ENCODE measurements at regions not wholly inside any gene's neighbourhood (a gene's known extent, or its start where the extent isn't known, plus 50 kb on each side); places are given as distances from the start of the nearest gene placed in this dataset.
"Not testable (repeated sequence)": the region's sequence is repeated elsewhere in the genome, so short reads cannot be mapped to it uniquely, and the experiment has no call there.

DNA sequence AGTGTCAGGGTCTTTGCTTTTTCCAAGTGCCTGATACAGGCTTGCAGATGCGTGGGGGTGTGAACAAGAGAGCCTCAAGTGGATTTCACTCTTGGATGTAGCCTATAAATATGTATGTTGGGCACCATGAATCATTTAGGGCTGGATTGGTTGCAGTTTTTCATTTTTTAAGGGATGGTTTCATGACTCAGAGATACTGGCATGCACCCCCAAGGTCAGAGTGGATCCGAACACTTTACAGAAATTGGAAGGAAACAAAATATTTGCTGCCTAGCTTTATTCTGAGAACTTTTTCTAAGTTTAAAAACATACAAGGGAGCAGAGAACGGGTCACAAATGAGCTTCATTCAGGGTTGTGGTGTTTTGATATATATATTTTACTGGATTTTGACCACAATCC lies 436.8 kb upstream of the ERCC4 start:
- H3K4me3 ChIP-seq (ENCODE audit: low read depth, low read length), result no peak overlapping the region
- H3K9ac ChIP-seq, result no peak overlapping the region
- no peaks in the 10 kb centered on the region for H3K36me3 ChIP-seq (ENCODE audit: control insufficient read depth, insufficient read depth, low read length)
- H3K27me3 ChIP-seq (ENCODE audit: control insufficient read depth, insufficient read depth, low read length), result no peaks in the 10 kb centered on the region
- no peak for TF ChIP-seq CTCF (IDR thresholded peaks at IDR 0.05)
- H3K9me3 ChIP-seq (ENCODE audit: control insufficient read depth, low read length), result no peaks in the 10 kb centered on the region
- H3K4me2 ChIP-seq (ENCODE audit: low read length), result no peak overlapping the region
- no peak overlapping the region for H3K27ac ChIP-seq
- H3K4me1 ChIP-seq, result no peaks in the 10 kb centered on the region
- H2AFZ ChIP-seq, result no peak overlapping the region
- H3K79me2 ChIP-seq, result no peaks in the 10 kb centered on the region

DNA sequence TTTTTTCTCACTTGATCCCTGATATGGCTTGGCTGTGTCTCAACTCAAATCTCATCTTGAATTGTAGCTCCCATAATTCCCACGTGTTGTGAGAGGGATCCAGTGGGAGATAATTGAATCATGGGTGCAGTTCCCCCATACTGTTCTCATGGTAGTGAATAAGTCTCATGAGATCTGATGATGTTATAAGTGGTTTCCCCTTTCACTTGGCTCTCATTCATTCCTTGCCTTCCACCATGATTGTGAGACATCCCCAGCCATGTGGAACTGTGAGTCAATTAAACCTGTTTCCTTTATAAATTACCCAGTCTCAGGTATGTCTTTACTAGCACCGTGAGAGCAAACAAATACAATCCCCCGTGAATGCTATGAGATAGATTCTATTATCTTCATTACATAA lies 430.5 kb upstream of the ERCC4 start:
- not testable (repeated sequence) for H2AFZ ChIP-seq; H3K4me1 ChIP-seq; H3K9ac ChIP-seq; H3K79me2 ChIP-seq; H3K9me3 ChIP-seq (ENCODE audit: control insufficient read depth, low read length); H3K4me2 ChIP-seq (ENCODE audit: low read length); H3K36me3 ChIP-seq (ENCODE audit: control insufficient read depth, insufficient read depth, low read length); H3K27me3 ChIP-seq (ENCODE audit: control insufficient read depth, insufficient read depth, low read length); H3K4me3 ChIP-seq (ENCODE audit: low read depth, low read length); H3K27ac ChIP-seq

DNA sequence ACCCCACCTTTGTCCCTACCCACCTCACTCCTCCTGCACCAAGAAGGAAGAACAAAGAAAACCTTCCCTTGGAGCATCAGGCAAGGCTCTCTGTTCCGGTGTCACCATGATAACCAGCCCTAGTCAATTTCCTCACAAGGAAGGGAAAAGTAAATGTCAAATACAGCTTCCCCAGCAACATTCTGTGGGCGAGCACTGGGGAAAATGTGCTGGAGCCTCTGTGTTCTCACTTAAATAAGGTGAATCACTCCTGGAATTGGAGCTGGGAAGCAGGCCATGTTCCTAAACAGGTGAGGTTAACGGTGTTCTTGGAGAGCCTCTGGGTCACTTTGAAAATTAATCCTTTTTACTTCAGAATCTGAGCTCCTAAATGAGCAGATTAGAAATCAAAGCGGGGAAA lies 427.9 kb upstream of the ERCC4 start:
- Histone ChIP-seq H3K4me3 (ENCODE audit: low read depth, low read length) (no peak overlapping the region), H3K27ac (no peak overlapping the region), H3K79me2 (no peaks in the 10 kb centered on the region), H3K9ac (no peak overlapping the region), H3K4me2 (ENCODE audit: low read length) (no peak overlapping the region), H3K9me3 (ENCODE audit: control insufficient read depth, low read length) (no peaks in the 10 kb centered on the region), H3K27me3 (ENCODE audit: control insufficient read depth, insufficient read depth, low read length) (no peaks in the 10 kb centered on the region), H2AFZ (no peak overlapping the region), H3K4me1 (no peaks in the 10 kb centered on the region), H3K36me3 (ENCODE audit: control insufficient read depth, insufficient read depth, low read length) (no peaks in the 10 kb centered on the region)
- no peak for TF ChIP-seq CTCF (IDR thresholded peaks at IDR 0.05)

GRCh38 chr16:13503960-13504635 lies 415.9 kb upstream of the ERCC4 start:
- TF ChIP-seq CTCF (IDR thresholded peaks at IDR 0.05), result no peak

DNA sequence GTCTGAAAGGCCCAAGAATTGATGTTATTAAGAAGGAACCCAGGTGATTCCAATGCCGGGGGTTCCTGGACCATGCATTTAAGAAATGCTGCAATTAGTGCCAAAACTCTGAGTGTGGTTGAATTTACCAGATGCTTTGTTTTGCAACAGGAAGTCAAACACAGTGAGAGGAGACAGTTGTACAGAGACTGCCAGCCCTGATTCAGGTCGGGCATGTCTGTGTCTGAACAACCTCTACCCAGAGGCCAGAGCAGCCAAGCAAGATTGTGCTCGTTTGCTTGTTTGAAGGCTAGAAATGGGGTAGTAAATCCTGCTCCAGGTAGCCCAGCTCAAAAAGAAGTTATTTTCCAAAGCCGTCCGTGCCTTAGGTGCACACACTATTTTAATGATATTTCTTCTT lies 412.4 kb upstream of the ERCC4 start:
- no peaks in the 10 kb centered on the region for H3K9me3 ChIP-seq (ENCODE audit: control insufficient read depth, low read length)
- no peak overlapping the region for H3K4me2 ChIP-seq (ENCODE audit: low read length)
- H3K4me1 ChIP-seq, result no peaks in the 10 kb centered on the region
- no peak overlapping the region for H3K27ac ChIP-seq
- H3K36me3 ChIP-seq (ENCODE audit: control insufficient read depth, insufficient read depth, low read length), result no peaks in the 10 kb centered on the region
- TF ChIP-seq CTCF (IDR thresholded peaks at IDR 0.05), result no peak
- H3K9ac ChIP-seq, result no peak overlapping the region
- no peaks in the 10 kb centered on the region for H3K79me2 ChIP-seq
- H3K4me3 ChIP-seq (ENCODE audit: low read depth, low read length), result no peak overlapping the region
- no peaks in the 10 kb centered on the region for H3K27me3 ChIP-seq (ENCODE audit: control insufficient read depth, insufficient read depth, low read length)
- no peak overlapping the region for H2AFZ ChIP-seq

More at GRCh38 chr16:13503960-13504635, 415.9 kb upstream of the ERCC4 start:
- Histone ChIP-seq H3K27ac (no peak overlapping the region), H3K36me3 (ENCODE audit: control insufficient read depth, insufficient read depth, low read length) (no peaks in the 10 kb centered on the region), H2AFZ (no peak overlapping the region), H3K4me2 (ENCODE audit: low read length) (no peak overlapping the region), H3K4me1 (no peaks in the 10 kb centered on the region), H3K4me3 (ENCODE audit: low read depth, low read length) (no peak overlapping the region), H3K27me3 (ENCODE audit: control insufficient read depth, insufficient read depth, low read length) (no peaks in the 10 kb centered on the region), H3K9ac (no peak overlapping the region), H3K79me2 (no peaks in the 10 kb centered on the region), H3K9me3 (ENCODE audit: control insufficient read depth, low read length) (no peaks in the 10 kb centered on the region)
